Endothelial cell of umbilical vein (primary cell): ENCODE measurements at regions not wholly inside any gene's neighbourhood (a gene's known extent, or its start where the extent isn't known, plus 50 kb on each side); places are given as distances from the start of the nearest gene placed in this dataset.

Source experiments
- BruUV-seq: library from RNA; stranded (reverse); fragments of 400-500 nt; replicated peaks from 2 replicates; lab custom pipeline; 2021; lab: Mats Ljungman, UMichigan
- CTCF ChIA-PET: fragments of 300-600, 350-600 bp; sonication (Branson Sonifier 250); formaldehyde crosslinking; loops from one replicate; lab custom pipeline; 2021; ENCODE audit warnings: antibody characterized with exemption, inconsistent platforms; lab: Charles Lee
- POLR2A ChIA-PET: fragments of 300-600, 350-600 bp; sonication (Branson Sonifier 250); formaldehyde crosslinking; loops from one replicate; lab custom pipeline; 2021; ENCODE audit warnings: antibody characterized with exemption, inconsistent platforms; lab: Charles Lee
- DNase-seq: peaks from one replicate; pipeline ENCODE4 v3.0.0-alpha.2; 2011; ENCODE audit warnings: low read depth, low spot score
- FAIRE-seq: peaks from 2 replicates; lab custom pipeline; 2011; peaks lifted over from hg19 to GRCh38; lab: Jason Lieb, UNC
- H2AFZ ChIP-seq: 2 replicates; pipeline ENCODE4 v1.6.0; 2012; ENCODE audit warnings: low read depth, low read length, control low read depth, inconsistent platforms
- H3K27ac ChIP-seq: 2 replicates; pipeline ENCODE4 v1.5.1; 2011; ENCODE audit warnings: low read depth, mild to moderate bottlenecking, control low read depth, low read length, moderate library complexity; ENCODE audit not compliant: insufficient read depth
- H3K27me3 ChIP-seq, 2 experiments: 2 replicates each; pipeline versions ENCODE4 v1.6.0 to v1.6.1; 2011; ENCODE audit warnings: low read length in 2 of 2, mixed read lengths in 1 of 2; ENCODE audit not compliant: control insufficient read depth in 2 of 2, insufficient read depth in 2 of 2
- H3K36me3 ChIP-seq, 2 experiments: 2 replicates in 1 of 2; 3 replicates in 1 of 2; pipeline ENCODE4 v1.5.1; 2011; ENCODE audit warnings: low read length in 2 of 2, mild to moderate bottlenecking in 1 of 2, moderate library complexity in 1 of 2; ENCODE audit not compliant: control insufficient read depth in 2 of 2, insufficient read depth in 2 of 2; ENCODE audit errors: extremely low read depth in 1 of 2
- H3K4me1 ChIP-seq: 3 replicates; pipeline ENCODE4 v1.5.1; 2011; ENCODE audit warnings: mild to moderate bottlenecking, low read length; ENCODE audit not compliant: control insufficient read depth, insufficient read depth; ENCODE audit errors: extremely low read depth
- H3K4me2 ChIP-seq: 2 replicates; pipeline ENCODE4 v1.6.1; 2011; ENCODE audit warnings: low read length, control low read depth, mixed read lengths; ENCODE audit not compliant: insufficient read depth
- H3K4me3 ChIP-seq, 3 experiments: fragments of 200-600 bp in 1 of 3; sonication (generic), shearing (Covaris generic) in 1 of 3; replicated peaks in 1 of 3; 2 replicates each; pipeline ENCODE4 v1.5.1; 2011 to 2016; ENCODE audit warnings: control low read depth in 3 of 3, low read length in 3 of 3, mild to moderate bottlenecking in 2 of 3, inconsistent platforms in 1 of 3, low read depth in 1 of 3, moderate library complexity in 1 of 3; ENCODE audit not compliant: insufficient read depth in 1 of 3
- H3K79me2 ChIP-seq: 2 replicates; pipeline ENCODE4 v1.6.0; 2012; ENCODE audit warnings: low read length, inconsistent platforms; ENCODE audit not compliant: control insufficient read depth, insufficient read depth
- H3K9ac ChIP-seq: replicated peaks from 2 replicates; pipeline ENCODE3; 2011; ENCODE audit warnings: low read length, control low read depth; ENCODE audit not compliant: insufficient read depth; ENCODE audit errors: extremely low read depth
- H3K9me1 ChIP-seq: replicated peaks from 3 replicates; pipeline ENCODE4 v1.6.0; 2011; ENCODE audit warnings: mild to moderate bottlenecking, low read length; ENCODE audit not compliant: control insufficient read depth, insufficient read depth; ENCODE audit errors: extremely low read depth
- H3K9me3 ChIP-seq: replicated peaks from 2 replicates; pipeline ENCODE4 v1.5.1; 2012; ENCODE audit warnings: low read length, inconsistent platforms; ENCODE audit not compliant: control insufficient read depth, insufficient read depth
- H4K20me1 ChIP-seq: replicated peaks from 2 replicates; pipeline ENCODE3; 2011; ENCODE audit warnings: mild to moderate bottlenecking, low read length; ENCODE audit not compliant: control insufficient read depth, insufficient read depth; ENCODE audit errors: extremely low read depth
- EZH2 ChIP-seq: IDR thresholded peaks from 2 replicates; pipeline ENCODE4 v1.6.1; 2012; ENCODE audit warnings: borderline replicate concordance, low read depth, mild to moderate bottlenecking, moderate library complexity, low read length, inconsistent platforms; ENCODE audit not compliant: severe bottlenecking
- FOS ChIP-seq: IDR thresholded peaks from 2 replicates; pipeline ENCODE4 v1.6.1; 2011; ENCODE audit warnings: mild to moderate bottlenecking, low read length, moderate library complexity, borderline replicate concordance; ENCODE audit not compliant: insufficient read depth
- GATA2 ChIP-seq: IDR thresholded peaks from 2 replicates; pipeline ENCODE4 v1.7.0; 2011; ENCODE audit warnings: low read depth, mild to moderate bottlenecking, moderate library complexity, mixed read lengths, low read length; ENCODE audit not compliant: insufficient read length, insufficient read depth
- JUN ChIP-seq: IDR thresholded peaks from 2 replicates; pipeline ENCODE4 v1.6.1; 2011; ENCODE audit warnings: borderline replicate concordance, low read depth; ENCODE audit not compliant: insufficient read length, insufficient read depth
- MYC ChIP-seq: IDR thresholded peaks from one replicate; pipeline ENCODE4 v1.6.1; 2011; ENCODE audit warnings: mild to moderate bottlenecking, low read depth, low read length
- POLR2A ChIP-seq: IDR thresholded peaks from 2 replicates; pipeline ENCODE4 v1.6.1; 2012; ENCODE audit warnings: low read depth, mild to moderate bottlenecking, control low read depth, low read length
- POLR2AphosphoS5 ChIP-seq: IDR thresholded peaks from 2 replicates; pipeline ENCODE4 v1.6.1; 2012; ENCODE audit warnings: low read depth, mild to moderate bottlenecking, control low read depth, low read length, moderate library complexity; ENCODE audit not compliant: insufficient read depth
- dilution Hi-C: fragments of 300-500 bp; cut with MboI; formaldehyde crosslinking; loops from one replicate; pipeline ENCODE4 v1.15.0; 2019; ENCODE audit warnings: low sequenced_read_pairs; ENCODE audit not compliant: extremely low pct_ligation_motif_present
- intact Hi-C: fragments of 100-400 bp; cut with micrococcal nuclease; formaldehyde crosslinking; loops from one replicate; pipeline ENCODE4 v1.10.0; 2022
- TF ChIP-seq, protein P1 (sequence below): IDR thresholded peaks from 2 replicates; pipeline ENCODE4 v1.6.1; 2011; ENCODE audit not compliant: insufficient read depth, insufficient read length
- TF ChIP-seq, protein P2 (sequence below), 2 donors: IDR thresholded peaks; 1 replicate in 1 of 2; 2 replicates in 1 of 2; pipeline ENCODE4 v1.5.1; 2011; ENCODE audit warnings: low read length in 2 of 2, mild to moderate bottlenecking in 2 of 2, moderate library complexity in 2 of 2, control low read depth in 1 of 2, inconsistent platforms in 1 of 2, low read depth in 1 of 2; ENCODE audit not compliant: insufficient read depth in 1 of 2; ENCODE audit errors: extremely low read depth in 1 of 2

DNA sequence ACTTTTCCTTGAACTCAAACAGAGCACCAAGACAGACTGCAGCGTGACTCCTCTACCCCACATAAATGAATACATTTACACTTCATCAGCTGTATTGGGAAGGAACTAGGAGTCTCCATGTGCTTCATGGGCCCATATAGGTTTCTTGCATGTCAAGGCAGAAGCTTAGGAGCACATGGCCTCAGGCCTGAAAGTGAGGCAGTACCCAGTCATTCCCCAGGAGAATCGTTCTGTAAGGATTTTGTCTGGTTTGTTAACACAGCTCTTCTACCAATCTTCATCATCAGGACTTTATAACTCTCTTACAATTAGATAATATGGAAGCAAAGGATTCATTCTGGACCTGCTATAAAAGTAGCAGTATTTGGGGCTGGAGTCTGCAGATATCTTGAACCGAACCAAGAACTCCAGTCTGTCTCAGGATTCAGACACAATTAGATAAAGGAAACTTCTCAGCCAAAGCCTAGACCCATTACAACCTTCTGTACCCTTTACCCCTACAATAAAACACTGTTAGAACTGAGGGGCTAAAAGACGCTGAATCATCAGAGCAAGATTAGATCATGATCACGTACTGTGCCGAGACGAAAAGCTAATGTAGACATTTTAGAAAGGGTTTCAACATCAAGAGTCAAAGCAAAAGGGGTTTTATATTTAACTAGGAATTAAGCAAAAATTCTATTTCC is 385.5 kb upstream of the SLC30A5 start:
- ChIA-PET CTCF (no interaction called here), POLR2A (no interaction called here)
- H3K27ac ChIP-seq: no peak overlapping the region
- no peaks in the 10 kb centered on the region for H3K9me3 ChIP-seq
- H3K27me3 ChIP-seq: no peaks in the 10 kb centered on the region
- H3K79me2 ChIP-seq: no peaks in the 10 kb centered on the region
- H3K4me1 ChIP-seq: no peaks in the 10 kb centered on the region
- TF ChIP-seq, protein P1, sequence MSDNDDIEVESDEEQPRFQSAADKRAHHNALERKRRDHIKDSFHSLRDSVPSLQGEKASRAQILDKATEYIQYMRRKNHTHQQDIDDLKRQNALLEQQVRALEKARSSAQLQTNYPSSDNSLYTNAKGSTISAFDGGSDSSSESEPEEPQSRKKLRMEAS: no peak
- TF ChIP-seq POLR2A (no peak), FOS (no peak), GATA2 (no peak), JUN (no peak), MYC (no peak), POLR2AphosphoS5 (no peak), EZH2 (no peak)
- TF ChIP-seq, protein P2, sequence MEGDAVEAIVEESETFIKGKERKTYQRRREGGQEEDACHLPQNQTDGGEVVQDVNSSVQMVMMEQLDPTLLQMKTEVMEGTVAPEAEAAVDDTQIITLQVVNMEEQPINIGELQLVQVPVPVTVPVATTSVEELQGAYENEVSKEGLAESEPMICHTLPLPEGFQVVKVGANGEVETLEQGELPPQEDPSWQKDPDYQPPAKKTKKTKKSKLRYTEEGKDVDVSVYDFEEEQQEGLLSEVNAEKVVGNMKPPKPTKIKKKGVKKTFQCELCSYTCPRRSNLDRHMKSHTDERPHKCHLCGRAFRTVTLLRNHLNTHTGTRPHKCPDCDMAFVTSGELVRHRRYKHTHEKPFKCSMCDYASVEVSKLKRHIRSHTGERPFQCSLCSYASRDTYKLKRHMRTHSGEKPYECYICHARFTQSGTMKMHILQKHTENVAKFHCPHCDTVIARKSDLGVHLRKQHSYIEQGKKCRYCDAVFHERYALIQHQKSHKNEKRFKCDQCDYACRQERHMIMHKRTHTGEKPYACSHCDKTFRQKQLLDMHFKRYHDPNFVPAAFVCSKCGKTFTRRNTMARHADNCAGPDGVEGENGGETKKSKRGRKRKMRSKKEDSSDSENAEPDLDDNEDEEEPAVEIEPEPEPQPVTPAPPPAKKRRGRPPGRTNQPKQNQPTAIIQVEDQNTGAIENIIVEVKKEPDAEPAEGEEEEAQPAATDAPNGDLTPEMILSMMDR (IDR thresholded peaks at IDR 0.05; ENCODE audit: extremely low read depth in 1 of 2, insufficient read depth in 1 of 2, low read depth in 1 of 2, low read length in 2 of 2): no peak
- intact Hi-C loops (no loop called here), dilution Hi-C loops (no loop called here)
- H3K4me3 ChIP-seq: no peak overlapping the region
- BruUV-seq: no TSS peak
- H3K9ac ChIP-seq: no peak overlapping the region
- H4K20me1 ChIP-seq: no peaks in the 10 kb centered on the region
- H3K9me1 ChIP-seq: no peaks in the 10 kb centered on the region
- H2AFZ ChIP-seq: no peak overlapping the region
- FAIRE-seq: no peak
- no peaks in the 10 kb centered on the region for H3K36me3 ChIP-seq
- H3K4me2 ChIP-seq: no peak overlapping the region
- DNase-seq: no peak
